ENCODE measurements at regions not wholly inside any gene's neighbourhood (a gene's known extent, or its start where the extent isn't known, plus 50 kb on each side); places are given as distances from the start of the nearest gene placed in this dataset.

- no peak for TF ChIP-seq ZSCAN29 (IDR thresholded peaks at IDR 0.05)
- TF ChIP-seq POLR2AphosphoS5 (IDR thresholded peaks at IDR 0.05; ENCODE audit: low read length), result no peak
- TF ChIP-seq GABPA (IDR thresholded peaks at IDR 0.05; ENCODE audit: low read depth), result no peak
- no peak for TF ChIP-seq USF2 (IDR thresholded peaks at IDR 0.05; ENCODE audit: borderline replicate concordance, low read depth, low read length)
- no peak for TF ChIP-seq EP300 (IDR thresholded peaks at IDR 0.05; ENCODE audit: borderline replicate concordance in 1 of 2, control insufficient read depth in 1 of 2, low read depth in 2 of 2, low read length in 2 of 2)
Measured at GRCh38 chr10:37520488-37520887, 336.9 kb downstream of the ZNF248 start.

Data from GM12878 (cell line).